ENCODE measurements at regions not wholly inside any gene's neighbourhood (a gene's known extent, or its start where the extent isn't known, plus 50 kb on each side); places are given as distances from the start of the nearest gene placed in this dataset.

GRCh38 chr3:94965867-94966475 is 903.1 kb downstream of the NSUN3 start:
- 43 to 65% (median 55%) methylated on average over 2 of the region's 2 CpGs for WGBS, 4 donors
- Histone ChIP-seq H3K4me1 (replicated peaks in 1 of 2) (no peaks in the 10 kb centered on the region), H3K27me3 (no peaks in the 10 kb centered on the region), H3K4me3 (no peak overlapping the region), H3K9me3 (replicated peaks in 1 of 3) (no peaks in the 10 kb centered on the region), H3K27ac (no peak overlapping the region), H3K36me3 (replicated peaks in 1 of 2) (no peaks in the 10 kb centered on the region)
- DNase-seq = no peak
- TF ChIP-seq POLR2A (IDR thresholded peaks at IDR 0.05) (no peak), CTCF (IDR thresholded peaks at IDR 0.05) (no peak)
- intact Hi-C loops (cut with DNase I) = no loop called here

- Histone ChIP-seq H3K36me3 (replicated peaks in 1 of 2) (no peaks in the 10 kb centered on the region), H3K9me3 (replicated peaks in 1 of 3) (no peaks in the 10 kb centered on the region), H3K4me1 (replicated peaks in 1 of 2) (no peaks in the 10 kb centered on the region), H3K4me3 (no peak overlapping the region), H3K27ac (no peak overlapping the region), H3K27me3 (no peaks in the 10 kb centered on the region)
- TF ChIP-seq CTCF (IDR thresholded peaks at IDR 0.05) (no peak), POLR2A (IDR thresholded peaks at IDR 0.05) (no peak)
- intact Hi-C loops (cut with DNase I) = no loop called here
- 61 to 88% (median 70%) methylated on average over 2 of the region's 2 CpGs for WGBS, 4 donors
- DNase-seq = no peak
Observed at GRCh38 chr3:94967196-94967595, 904.3 kb downstream of the NSUN3 start.

GRCh38 chr3:94968519-94968918 is 905.7 kb downstream of the NSUN3 start:
- no peaks in the 10 kb centered on the region for H3K27me3 ChIP-seq
- no peak overlapping the region for H3K4me3 ChIP-seq
- WGBS, 4 donors = 62 to 78% (median 64%) methylated on average over 1 of the region's 1 CpG
- intact Hi-C loops (cut with DNase I) = no loop called here
- no peaks in the 10 kb centered on the region for H3K9me3 ChIP-seq (replicated peaks in 1 of 3)
- no peaks in the 10 kb centered on the region for H3K36me3 ChIP-seq (replicated peaks in 1 of 2)
- no peak overlapping the region for H3K27ac ChIP-seq
- no peak for TF ChIP-seq CTCF (IDR thresholded peaks at IDR 0.05)
- TF ChIP-seq POLR2A (IDR thresholded peaks at IDR 0.05) = no peak
- no peak for DNase-seq
- H3K4me1 ChIP-seq (replicated peaks in 1 of 2) = no peaks in the 10 kb centered on the region

GRCh38 chr3:94972066-94972465 is 909.2 kb downstream of the NSUN3 start:
- DNase-seq = no peak
- intact Hi-C loops (cut with DNase I) = no loop called here

More at GRCh38 chr3:94972066-94972465, 909.2 kb downstream of the NSUN3 start:
- WGBS, 4 donors = 69 to 84% (median 78%) methylated on average over 1 of the region's 1 CpG
- H3K4me1 ChIP-seq (replicated peaks in 1 of 2) = no peaks in the 10 kb centered on the region
- H3K36me3 ChIP-seq (replicated peaks in 1 of 2) = no peaks in the 10 kb centered on the region
- no peaks in the 10 kb centered on the region for H3K27me3 ChIP-seq
- TF ChIP-seq POLR2A (IDR thresholded peaks at IDR 0.05) = no peak
- TF ChIP-seq CTCF (IDR thresholded peaks at IDR 0.05) = no peak
- no peaks in the 10 kb centered on the region for H3K9me3 ChIP-seq (replicated peaks in 1 of 3)
- H3K4me3 ChIP-seq = no peak overlapping the region
- H3K27ac ChIP-seq = no peak overlapping the region
